HG02970 (cell line): ENCODE measurements at regions not wholly inside any gene's neighbourhood (a gene's known extent, or its start where the extent isn't known, plus 50 kb on each side); places are given as distances from the start of the nearest gene placed in this dataset.

Experiments
- ATAC-seq: cut with Tn5 transposase; IDR thresholded peaks from one replicate; pipeline ENCODE4 v1.9.1; 2021; ENCODE audit warnings: mild to moderate bottlenecking, moderate library complexity, moderate number of reproducible peaks; ENCODE audit not compliant: unreplicated experiment, low FRiP score

DNA sequence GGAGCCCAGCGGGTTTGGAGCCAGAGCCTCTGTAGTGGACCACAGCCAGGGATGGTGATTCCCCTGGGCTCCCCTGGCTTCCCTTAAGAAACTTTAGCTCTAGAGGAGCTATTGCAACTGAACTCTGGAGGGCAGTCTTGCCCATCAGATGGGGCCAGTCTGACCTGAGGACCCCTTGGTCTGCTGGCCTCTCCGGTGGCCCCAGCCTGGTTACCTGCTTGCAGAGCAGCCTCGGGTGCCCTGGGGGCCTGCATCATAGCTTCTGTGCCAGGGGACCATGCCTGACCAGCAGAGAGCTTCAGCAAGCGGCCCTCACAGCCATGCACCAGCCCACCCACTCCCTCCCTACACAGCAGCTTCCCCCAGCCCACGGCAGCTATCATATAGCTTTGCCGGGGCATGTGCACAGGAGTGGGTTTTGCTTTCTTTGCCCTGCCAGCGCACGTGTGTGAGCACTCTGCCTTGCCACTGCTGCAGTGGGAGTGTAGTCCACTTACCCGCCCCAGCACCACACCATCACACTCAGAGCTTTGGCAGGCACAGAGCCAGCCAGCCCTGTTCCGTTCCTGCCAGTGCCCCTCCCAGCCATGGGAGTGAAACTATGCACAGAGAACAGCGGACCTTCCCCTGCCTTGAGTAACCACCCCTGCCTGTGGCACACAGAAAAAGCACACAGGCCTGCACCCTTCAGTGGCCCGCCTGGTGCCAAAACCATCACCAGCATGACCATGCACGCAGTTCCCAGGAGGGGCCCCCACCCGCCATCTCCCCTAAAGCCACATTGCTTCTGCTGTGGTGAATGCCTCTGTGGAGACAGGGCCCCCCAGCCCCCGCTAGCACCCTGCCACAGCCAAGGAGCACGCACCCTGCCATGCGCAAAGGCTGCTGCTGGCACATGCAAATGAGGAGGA is 442.9 kb upstream of the NEGR1 start:
- ATAC-seq = no peak

- ATAC-seq = no peak
Observed at GRCh38 chr1:72705921-72706320, 423.6 kb upstream of the NEGR1 start.

DNA sequence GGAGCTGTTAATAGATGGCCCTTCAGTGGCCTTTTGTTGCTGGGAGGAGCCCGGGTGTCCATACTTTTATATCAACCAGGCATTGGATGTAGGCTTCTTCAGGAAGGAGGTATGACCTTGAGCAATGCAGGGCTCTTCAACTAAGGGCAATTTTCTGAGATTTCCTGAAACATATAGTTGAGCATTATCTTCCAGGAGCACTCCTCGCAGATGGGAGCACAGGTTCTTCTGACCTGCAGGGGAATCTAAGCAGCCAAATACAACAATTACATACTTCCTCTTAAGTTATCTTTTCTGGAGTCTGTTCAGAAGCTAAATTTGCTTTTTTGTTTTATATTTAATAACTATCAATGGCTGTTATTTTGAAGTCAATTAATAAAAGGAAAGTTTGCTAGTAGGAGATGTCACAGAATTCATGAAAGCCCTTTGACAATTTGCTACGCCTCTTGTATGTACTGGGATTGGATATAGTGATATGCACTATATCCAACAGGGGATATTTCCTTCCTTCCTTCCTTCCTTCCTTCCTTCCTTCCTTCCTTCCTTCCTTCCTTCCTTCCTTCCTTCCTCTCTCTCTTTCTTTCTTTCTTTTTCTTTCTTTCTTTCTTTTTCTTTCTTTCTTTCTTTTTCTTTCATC is 422.6 kb upstream of the NEGR1 start:
- no peak for ATAC-seq

GRCh38 chr1:72697410-72697809 is 415.1 kb upstream of the NEGR1 start:
- no peak for ATAC-seq

DNA sequence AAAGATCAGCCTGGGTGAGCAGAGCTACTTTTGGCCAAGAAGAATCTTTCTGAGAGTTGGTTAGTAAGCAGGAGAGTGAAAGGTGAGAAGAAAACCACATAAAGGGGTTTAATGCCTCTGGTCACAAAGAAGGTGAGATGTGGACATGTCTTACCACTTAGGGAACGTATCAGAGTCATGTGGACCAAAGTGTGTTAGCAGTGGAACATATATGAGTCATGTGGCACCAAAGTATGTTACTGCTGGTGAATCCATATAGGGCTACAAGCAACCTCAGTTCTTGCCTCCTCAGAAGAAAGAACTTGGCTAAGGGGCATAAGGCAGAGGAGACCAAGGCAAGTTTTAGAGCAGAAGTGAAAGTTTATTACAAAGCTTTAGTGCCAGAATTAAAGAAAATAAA is 411.6 kb upstream of the NEGR1 start:
- no peak for ATAC-seq

DNA sequence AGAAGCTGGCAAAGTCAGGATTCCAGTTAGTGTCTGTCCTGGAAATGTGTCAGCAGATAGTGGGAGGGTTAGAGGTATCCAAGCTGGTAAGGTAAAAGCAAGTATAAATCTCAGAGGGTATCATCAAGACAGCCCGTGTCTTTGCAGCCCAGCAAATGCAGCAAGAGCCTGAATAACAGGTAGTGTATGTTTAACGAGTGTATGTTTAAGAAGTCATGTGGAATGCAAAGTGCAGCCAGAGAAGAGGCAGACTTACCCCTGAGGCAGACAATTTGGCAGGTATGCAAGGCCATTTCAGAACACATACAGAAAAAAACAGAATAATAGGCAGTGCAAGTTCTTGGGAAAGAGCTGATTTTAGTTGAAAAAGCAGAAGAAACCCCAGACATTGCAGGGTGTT is 411.0 kb upstream of the NEGR1 start:
- ATAC-seq = no peak

DNA sequence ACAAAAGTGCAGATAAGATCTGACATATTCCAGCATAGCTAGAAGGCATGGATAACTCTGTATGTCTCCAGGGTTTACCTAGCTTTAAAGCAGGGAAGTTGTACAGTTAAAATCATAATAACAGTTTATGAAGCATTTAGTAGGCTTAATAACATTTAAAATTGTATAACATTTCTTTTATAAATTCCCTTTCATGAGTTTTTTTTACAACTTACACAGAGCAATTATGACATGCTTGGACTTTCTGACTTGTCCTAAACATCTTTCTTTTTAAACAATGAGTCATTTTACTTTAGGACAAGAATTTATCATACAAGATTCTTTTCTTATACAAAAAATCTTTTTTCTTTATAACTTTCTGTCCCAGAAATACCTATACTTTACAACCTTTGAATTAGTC is 408.5 kb upstream of the NEGR1 start:
- ATAC-seq = no peak

DNA sequence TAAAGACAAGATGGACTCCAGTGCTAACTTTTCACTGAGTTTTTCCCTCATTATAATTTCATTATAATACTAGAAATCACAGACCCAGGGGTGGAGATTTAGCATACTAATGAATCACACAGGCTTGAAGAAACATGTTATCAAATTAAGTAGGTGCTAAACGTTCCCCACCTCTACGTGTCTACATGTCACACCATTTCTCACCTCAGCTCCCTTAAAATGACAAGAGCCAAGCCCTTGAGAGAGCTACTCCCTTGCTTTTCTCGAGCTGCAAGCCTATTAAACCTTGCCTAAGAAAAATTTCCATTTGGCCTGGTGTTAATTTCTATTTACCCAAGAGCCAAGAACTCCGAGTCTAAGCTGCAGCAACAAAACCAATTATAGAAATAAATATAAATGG is 396.3 kb upstream of the NEGR1 start:
- ATAC-seq = no peak

GRCh38 chr1:72670902-72671301 is 388.6 kb upstream of the NEGR1 start:
- no peak for ATAC-seq

DNA sequence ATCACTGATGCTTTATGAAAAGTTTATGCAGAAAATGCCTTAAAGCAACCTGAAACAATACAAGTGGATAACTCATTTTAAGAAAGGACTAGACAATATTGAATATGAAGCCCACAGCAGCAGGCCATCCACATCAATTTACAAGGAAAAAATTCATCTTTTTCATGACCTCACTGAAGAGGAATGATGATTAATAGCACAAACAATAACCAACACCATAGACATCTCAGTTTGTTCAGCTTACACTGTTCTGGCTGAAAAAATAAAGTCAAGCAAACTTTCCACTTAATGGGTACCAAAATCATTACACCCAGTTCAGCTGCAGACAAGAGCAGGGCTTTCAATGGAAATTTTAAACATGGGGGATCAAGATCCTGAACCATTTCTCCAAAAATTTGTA is 380.6 kb upstream of the NEGR1 start:
- ATAC-seq = no peak

DNA sequence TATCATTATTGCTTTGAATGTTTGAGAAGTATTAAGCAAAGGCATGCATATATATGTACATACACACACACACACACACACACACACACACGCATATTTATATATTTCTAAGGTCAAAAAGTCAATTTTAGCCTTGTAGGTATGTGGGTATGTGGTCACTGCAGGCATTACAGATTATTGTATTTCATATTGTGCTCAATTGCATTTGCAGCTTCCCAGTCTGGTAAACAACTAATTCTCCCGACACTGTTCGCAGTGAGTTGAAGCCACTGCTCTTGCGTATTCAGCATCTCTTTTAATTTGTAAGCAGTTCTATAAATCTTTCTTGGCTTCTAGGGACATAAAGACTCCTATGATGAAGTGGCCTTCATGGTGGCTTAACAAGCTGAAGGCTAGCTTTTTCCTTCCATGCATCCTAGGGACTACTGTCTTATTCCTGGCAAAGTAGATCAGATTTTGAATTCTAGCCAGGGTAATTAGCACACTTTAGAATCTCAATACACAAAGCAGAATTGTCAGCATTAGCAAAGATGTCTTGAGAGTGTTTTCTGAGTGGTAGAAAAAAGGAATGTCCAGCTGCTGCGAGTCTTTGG is 368.6 kb upstream of the NEGR1 start:
- ATAC-seq = no peak

- ATAC-seq = no peak
Observed at GRCh38 chr1:72649991-72650390, 367.7 kb upstream of the NEGR1 start.

- no peak for ATAC-seq
Observed at GRCh38 chr1:72649211-72649888, 367.0 kb upstream of the NEGR1 start.

DNA sequence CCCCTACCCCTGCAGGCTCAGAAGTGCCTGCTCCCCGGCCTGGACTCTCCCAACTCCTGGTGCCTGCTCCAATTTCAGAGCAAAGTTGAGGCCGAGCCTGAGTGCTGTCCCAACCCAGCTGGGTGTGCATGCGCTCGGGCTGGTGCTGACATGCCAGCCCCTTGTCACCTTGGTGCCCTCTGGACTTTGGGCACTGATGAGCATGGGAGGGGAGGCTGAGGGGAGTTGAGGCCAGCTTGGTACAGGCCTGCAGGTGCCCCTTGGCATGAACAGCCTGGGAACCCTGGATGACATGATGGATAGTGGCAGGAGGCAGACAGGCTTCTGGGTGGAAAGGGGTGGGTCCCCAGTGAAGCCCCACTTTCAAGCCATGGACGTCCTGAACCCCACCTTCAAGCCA is 366.1 kb upstream of the NEGR1 start:
- no peak for ATAC-seq

- ATAC-seq = no peak
Observed at GRCh38 chr1:72643142-72643541, 360.8 kb upstream of the NEGR1 start.

DNA sequence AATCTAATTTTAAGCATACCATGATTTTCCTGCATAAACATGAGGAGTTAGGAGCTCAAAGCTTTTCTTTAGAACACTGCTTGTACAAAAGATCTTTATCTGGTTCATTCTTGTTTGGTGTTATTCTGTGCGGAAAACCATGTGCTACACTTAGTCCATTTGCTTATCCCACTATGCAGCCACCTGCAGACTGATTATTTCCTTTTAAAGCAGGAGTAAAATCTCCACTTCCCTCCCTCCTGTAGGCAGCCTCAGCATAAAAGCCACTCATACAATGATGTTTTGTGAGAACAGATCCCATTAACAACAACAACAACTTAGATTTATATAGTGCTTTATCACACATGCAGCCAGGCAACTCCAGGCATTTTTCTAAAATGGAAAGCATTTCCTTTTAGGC is 355.3 kb upstream of the NEGR1 start:
- no peak for ATAC-seq

- no peak for ATAC-seq
Observed at GRCh38 chr1:72636631-72637030, 354.3 kb upstream of the NEGR1 start.

DNA sequence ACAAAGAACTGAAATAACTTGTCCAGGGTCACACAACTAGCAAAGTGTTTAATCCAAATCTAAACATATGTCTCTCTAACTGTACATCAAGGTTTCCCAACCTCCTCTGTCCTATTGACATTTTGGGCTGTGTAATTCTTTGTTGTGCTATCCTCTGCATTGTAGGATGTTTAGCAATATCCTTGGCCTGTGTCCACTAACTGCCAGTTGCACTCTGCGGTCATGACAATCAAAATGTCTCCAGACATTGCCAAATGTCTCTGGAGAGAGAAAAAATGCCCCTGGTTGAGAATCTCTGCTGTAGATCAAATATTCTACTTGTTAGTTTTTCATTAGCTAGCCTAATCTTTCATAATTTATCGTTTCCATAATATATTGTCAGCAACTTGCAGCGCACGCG is 353.4 kb upstream of the NEGR1 start:
- no peak for ATAC-seq

- no peak for ATAC-seq
Observed at GRCh38 chr1:72634946-72635345, 352.6 kb upstream of the NEGR1 start.

DNA sequence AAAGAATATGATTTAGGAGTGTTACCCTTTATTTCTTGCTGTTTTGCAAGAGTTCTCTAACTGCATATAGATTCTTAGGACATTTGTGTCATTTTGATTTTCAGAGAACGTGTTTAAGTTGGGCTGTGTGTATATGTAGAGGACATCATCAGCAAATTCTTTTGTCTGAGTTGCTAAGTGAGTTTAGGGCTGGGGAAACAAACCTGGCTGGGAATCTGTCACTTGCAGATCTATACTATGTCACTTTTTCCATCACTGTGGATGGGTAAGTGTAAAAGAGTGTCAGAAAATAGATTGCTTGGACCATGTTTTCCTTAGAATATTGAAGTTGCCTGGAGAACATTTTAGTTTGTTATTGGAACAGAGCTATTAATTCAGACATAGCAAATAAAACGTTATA is 349.1 kb upstream of the NEGR1 start:
- ATAC-seq = no peak

DNA sequence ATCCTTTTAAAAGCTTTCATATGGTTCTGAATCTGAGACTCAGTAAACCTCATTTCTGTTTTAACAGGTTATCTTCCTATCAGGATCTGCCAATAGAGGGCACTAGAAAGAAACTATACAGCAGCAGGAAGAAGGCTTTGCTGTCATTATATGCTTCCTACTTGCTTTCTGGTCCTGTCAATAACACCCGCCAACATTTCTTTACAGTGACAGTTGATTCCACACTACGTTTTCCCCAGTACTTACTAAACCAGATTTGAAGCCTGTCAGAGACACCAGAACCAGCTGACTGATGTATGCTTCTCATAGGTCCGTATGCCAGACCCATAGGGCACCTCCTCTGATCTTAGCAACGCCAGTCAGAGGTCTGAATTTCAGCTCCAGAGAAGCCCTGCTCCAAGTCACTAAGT is 341.0 kb upstream of the NEGR1 start:
- peak; percentile 91 for ATAC-seq
